Liver (tissue), 8 donors: ENCODE measurements at regions not wholly inside any gene's neighbourhood (a gene's known extent, or its start where the extent isn't known, plus 50 kb on each side); places are given as distances from the start of the nearest gene placed in this dataset.

Experiments used
- DNase-seq: peaks from one replicate; pipeline ENCODE4 v3.0.0-alpha.2; 2017; ENCODE audit warnings: low spot score
- H3K27ac ChIP-seq, 2 donors: one replicate each; pipeline ENCODE4 v1.7.0; 2013; ENCODE audit warnings: inconsistent platforms in 2 of 2, low read length in 2 of 2, control low read depth in 1 of 2, low read depth in 1 of 2, mild to moderate bottlenecking in 1 of 2
- H3K27me3 ChIP-seq, 4 donors: one replicate each; pipeline versions ENCODE4 v1.6.1 to v1.7.0; 2013; ENCODE audit warnings: low read length in 3 of 4, inconsistent platforms in 1 of 4, mild to moderate bottlenecking in 1 of 4, moderate library complexity in 1 of 4; ENCODE audit not compliant: control insufficient read depth in 4 of 4, insufficient read depth in 4 of 4
- H3K36me3 ChIP-seq, 4 donors: one replicate each; pipeline versions ENCODE4 v1.6.1 to v1.7.0; 2013; ENCODE audit warnings: low read length in 3 of 4, mild to moderate bottlenecking in 3 of 4, low read depth in 1 of 4, moderate library complexity in 1 of 4; ENCODE audit not compliant: control insufficient read depth in 4 of 4, insufficient read depth in 3 of 4
- H3K4me1 ChIP-seq, 4 donors: one replicate each; pipeline versions ENCODE4 v1.6.1 to v1.7.0; 2013; ENCODE audit warnings: low read length in 3 of 4, mild to moderate bottlenecking in 3 of 4, moderate library complexity in 1 of 4; ENCODE audit not compliant: control insufficient read depth in 4 of 4, insufficient read depth in 4 of 4
- H3K4me3 ChIP-seq, 3 donors: one replicate each; pipeline versions ENCODE4 v1.6.1 to v1.7.0; 2013; ENCODE audit warnings: low read length in 3 of 3, control low read depth in 1 of 3, low read depth in 1 of 3, mild to moderate bottlenecking in 1 of 3
- H3K9ac ChIP-seq, 2 donors: one replicate each; pipeline ENCODE4 v1.7.0; 2013; ENCODE audit warnings: low read length in 2 of 2, mild to moderate bottlenecking in 2 of 2, moderate library complexity in 2 of 2, control low read depth in 1 of 2, low read depth in 1 of 2
- H3K9me3 ChIP-seq, 4 donors: one replicate each; pipeline versions ENCODE4 v1.6.1 to v1.7.0; 2013; ENCODE audit warnings: low read length in 3 of 4; ENCODE audit not compliant: control insufficient read depth in 4 of 4
- ATF3 ChIP-seq: IDR thresholded peaks from 2 replicates; pipeline ENCODE4 v1.6.1; 2016; ENCODE audit warnings: antibody characterized with exemption
- CTCF ChIP-seq: fragments of 150-350 bp; IDR thresholded peaks from 2 replicates; pipeline ENCODE4 v1.5.1; 2017; ENCODE audit warnings: improper control_type of control experiment, low read depth, low read length; ENCODE audit not compliant: missing input control
- FOXA1 ChIP-seq: IDR thresholded peaks from 2 replicates; pipeline ENCODE4 v1.6.1; 2016; ENCODE audit warnings: antibody characterized with exemption
- FOXA2 ChIP-seq: IDR thresholded peaks from 2 replicates; pipeline ENCODE4 v1.6.1; 2016; ENCODE audit warnings: antibody characterized with exemption
- GABPA ChIP-seq, 2 donors: IDR thresholded peaks in 1 of 2; conservative IDR thresholded peaks in 1 of 2; 2 replicates each; pipeline ENCODE4 v1.6.1; 2016; ENCODE audit warnings: antibody characterized with exemption in 2 of 2, mild to moderate bottlenecking in 1 of 2, moderate library complexity in 1 of 2
- HNF4A ChIP-seq, 2 donors: conservative IDR thresholded peaks; 2 replicates each; pipeline ENCODE4 v1.6.1; 2016; ENCODE audit warnings: antibody characterized with exemption in 2 of 2, mild to moderate bottlenecking in 2 of 2
- HNF4G ChIP-seq: IDR thresholded peaks from 2 replicates; pipeline ENCODE4 v1.6.1; 2016; ENCODE audit warnings: antibody characterized with exemption
- JUND ChIP-seq, 2 donors: IDR thresholded peaks; 2 replicates each; pipeline ENCODE4 v1.6.1; 2016; ENCODE audit warnings: antibody characterized with exemption in 2 of 2
- NR2F2 ChIP-seq: IDR thresholded peaks from 2 replicates; pipeline ENCODE4 v1.6.1; 2016; ENCODE audit warnings: antibody characterized with exemption
- RAD21 ChIP-seq, 2 donors: IDR thresholded peaks; 2 replicates each; pipeline ENCODE4 v1.6.1; 2016; ENCODE audit warnings: antibody characterized with exemption in 2 of 2, mild to moderate bottlenecking in 2 of 2
- RXRA ChIP-seq, 2 donors: IDR thresholded peaks; 2 replicates each; pipeline ENCODE4 v1.6.1; 2017 to 2018; ENCODE audit warnings: antibody characterized with exemption in 2 of 2, mild to moderate bottlenecking in 1 of 2
- SP1 ChIP-seq: IDR thresholded peaks from 2 replicates; pipeline ENCODE4 v1.6.1; 2018; ENCODE audit warnings: antibody characterized with exemption, mild to moderate bottlenecking
- TAF1 ChIP-seq: conservative IDR thresholded peaks from 2 replicates; pipeline ENCODE4 v1.6.1; 2016; ENCODE audit warnings: antibody characterized with exemption, mild to moderate bottlenecking
- YY1 ChIP-seq: IDR thresholded peaks from 2 replicates; pipeline ENCODE4 v1.6.1; 2016; ENCODE audit warnings: antibody characterized with exemption, mild to moderate bottlenecking
- WGBS: extraction: QIAGEN DNeasy Blood & Tissue Kit; methylation state at CpG from one replicate; pipeline ENCODE4 v1.1.7; 2013; 5-methylcytosine and 5-hydroxymethylcytosine counted together
- TF ChIP-seq, protein P1 (sequence below): IDR thresholded peaks from 2 replicates; pipeline ENCODE4 v1.6.1; 2016; ENCODE audit warnings: antibody characterized with exemption
- TF ChIP-seq, protein P2 (sequence below): IDR thresholded peaks from 2 replicates; pipeline ENCODE4 v1.6.1; 2016; ENCODE audit warnings: antibody characterized with exemption
- TF ChIP-seq, protein P3 (sequence below): IDR thresholded peaks from 2 replicates; pipeline ENCODE4 v1.6.1; 2016; ENCODE audit warnings: antibody characterized with exemption, mild to moderate bottlenecking
- donor health status: healthy.
- donor health status: healthy.
- donor health status: healthy.
- donor health status: healthy.
- donor health status: healthy.

- Histone ChIP-seq H3K27me3 (no peaks in the 10 kb centered on the region), H3K9me3 (no peaks in the 10 kb centered on the region), H3K4me3 (no peak overlapping the region), H3K36me3 (no peaks in the 10 kb centered on the region), H3K9ac (no peak overlapping the region), H3K27ac (no peak overlapping the region), H3K4me1 (no peaks in the 10 kb centered on the region)
- WGBS = 78% methylated on average over 1 of the region's 1 CpG
- TF ChIP-seq, protein P1, sequence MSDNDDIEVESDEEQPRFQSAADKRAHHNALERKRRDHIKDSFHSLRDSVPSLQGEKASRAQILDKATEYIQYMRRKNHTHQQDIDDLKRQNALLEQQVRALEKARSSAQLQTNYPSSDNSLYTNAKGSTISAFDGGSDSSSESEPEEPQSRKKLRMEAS = no peak
- no peak for TF ChIP-seq GABPA (IDR thresholded peaks at IDR 0.05 in 1 of 2, conservative IDR thresholded peaks at IDR 0.05 in 1 of 2)
- no peak for TF ChIP-seq JUND (IDR thresholded peaks at IDR 0.05)
- TF ChIP-seq TAF1 = no peak
- TF ChIP-seq, protein P2, sequence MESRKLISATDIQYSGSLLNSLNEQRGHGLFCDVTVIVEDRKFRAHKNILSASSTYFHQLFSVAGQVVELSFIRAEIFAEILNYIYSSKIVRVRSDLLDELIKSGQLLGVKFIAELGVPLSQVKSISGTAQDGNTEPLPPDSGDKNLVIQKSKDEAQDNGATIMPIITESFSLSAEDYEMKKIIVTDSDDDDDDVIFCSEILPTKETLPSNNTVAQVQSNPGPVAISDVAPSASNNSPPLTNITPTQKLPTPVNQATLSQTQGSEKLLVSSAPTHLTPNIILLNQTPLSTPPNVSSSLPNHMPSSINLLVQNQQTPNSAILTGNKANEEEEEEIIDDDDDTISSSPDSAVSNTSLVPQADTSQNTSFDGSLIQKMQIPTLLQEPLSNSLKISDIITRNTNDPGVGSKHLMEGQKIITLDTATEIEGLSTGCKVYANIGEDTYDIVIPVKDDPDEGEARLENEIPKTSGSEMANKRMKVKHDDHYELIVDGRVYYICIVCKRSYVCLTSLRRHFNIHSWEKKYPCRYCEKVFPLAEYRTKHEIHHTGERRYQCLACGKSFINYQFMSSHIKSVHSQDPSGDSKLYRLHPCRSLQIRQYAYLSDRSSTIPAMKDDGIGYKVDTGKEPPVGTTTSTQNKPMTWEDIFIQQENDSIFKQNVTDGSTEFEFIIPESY = no peak
- no peak for TF ChIP-seq ATF3
- no peak for TF ChIP-seq NR2F2
- no peak for TF ChIP-seq YY1
- no peak for TF ChIP-seq FOXA2
- TF ChIP-seq HNF4A (conservative IDR thresholded peaks at IDR 0.05) = no peak
- no peak for DNase-seq
These were observed 80.7 kb upstream of the NEDD9 start for GRCh38 chr6:11313207-11313606.

- WGBS = 95% methylated on average over 1 of the region's 1 CpG
- no peaks in the 10 kb centered on the region for H3K4me1 ChIP-seq
- no peak for TF ChIP-seq HNF4G
- no peak overlapping the region for H3K4me3 ChIP-seq
- H3K27ac ChIP-seq = no peak overlapping the region
- no peak overlapping the region for H3K9ac ChIP-seq
- H3K27me3 ChIP-seq = no peaks in the 10 kb centered on the region
- no peak for DNase-seq
- H3K9me3 ChIP-seq = no peaks in the 10 kb centered on the region
- H3K36me3 ChIP-seq = no peaks in the 10 kb centered on the region
These were observed 79.5 kb upstream of the NEDD9 start for GRCh38 chr6:11311970-11312369.

DNA sequence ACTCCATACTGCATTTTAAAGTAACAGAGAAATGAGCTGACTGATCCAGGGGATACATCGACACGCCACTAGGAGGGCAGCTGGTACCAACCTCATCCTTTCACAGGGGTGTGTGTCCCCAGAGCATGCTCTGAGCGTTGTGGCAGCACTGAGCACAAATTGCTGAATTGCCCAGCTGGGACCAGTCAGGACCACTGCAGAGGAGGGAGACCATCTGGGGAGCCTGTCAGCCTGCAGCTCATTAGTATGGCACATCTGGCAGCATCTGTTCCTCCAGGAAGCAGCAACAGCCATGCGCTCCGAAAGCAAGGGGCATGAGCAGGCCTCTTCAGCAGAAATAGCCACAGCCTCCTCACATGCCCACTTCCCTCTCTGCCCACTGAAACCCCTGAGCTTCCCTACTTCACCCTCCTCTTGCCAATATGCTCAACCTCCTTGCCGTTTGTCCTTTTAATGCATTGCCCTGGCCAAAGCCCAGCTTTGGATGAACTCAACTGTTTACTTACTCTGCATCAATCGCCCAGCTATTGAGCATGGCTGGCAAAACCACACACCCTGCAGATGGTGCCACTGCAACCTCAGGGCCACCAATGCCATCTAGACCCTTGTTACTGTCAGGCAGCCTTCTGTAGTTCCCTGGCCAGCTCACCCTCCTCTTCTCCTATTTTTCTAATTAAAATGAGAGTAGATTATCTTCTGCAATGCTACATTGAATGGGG, 77.6 kb upstream of the NEDD9 start:
- Histone ChIP-seq H3K4me1 (no peaks in the 10 kb centered on the region), H3K9ac (no peak overlapping the region), H3K9me3 (no peaks in the 10 kb centered on the region), H3K4me3 (no peak overlapping the region), H3K27ac (no peak overlapping the region), H3K27me3 (no peaks in the 10 kb centered on the region), H3K36me3 (no peaks in the 10 kb centered on the region)
- DNase-seq = no peak
- 82% methylated on average over 7 of the region's 7 CpGs for WGBS
- TF ChIP-seq FOXA2 (no peak), HNF4A (conservative IDR thresholded peaks at IDR 0.05) (no peak), RAD21 (IDR thresholded peaks at IDR 0.05) (no peak), NR2F2 (no peak), FOXA1 (no peak), GABPA (IDR thresholded peaks at IDR 0.05 in 1 of 2, conservative IDR thresholded peaks at IDR 0.05 in 1 of 2) (no peak), SP1 (no peak), HNF4G (no peak), RXRA (IDR thresholded peaks at IDR 0.05) (no peak), CTCF (no peak)
- TF ChIP-seq, protein P1 = no peak
- TF ChIP-seq, protein P2 = no peak
- TF ChIP-seq, protein P3, sequence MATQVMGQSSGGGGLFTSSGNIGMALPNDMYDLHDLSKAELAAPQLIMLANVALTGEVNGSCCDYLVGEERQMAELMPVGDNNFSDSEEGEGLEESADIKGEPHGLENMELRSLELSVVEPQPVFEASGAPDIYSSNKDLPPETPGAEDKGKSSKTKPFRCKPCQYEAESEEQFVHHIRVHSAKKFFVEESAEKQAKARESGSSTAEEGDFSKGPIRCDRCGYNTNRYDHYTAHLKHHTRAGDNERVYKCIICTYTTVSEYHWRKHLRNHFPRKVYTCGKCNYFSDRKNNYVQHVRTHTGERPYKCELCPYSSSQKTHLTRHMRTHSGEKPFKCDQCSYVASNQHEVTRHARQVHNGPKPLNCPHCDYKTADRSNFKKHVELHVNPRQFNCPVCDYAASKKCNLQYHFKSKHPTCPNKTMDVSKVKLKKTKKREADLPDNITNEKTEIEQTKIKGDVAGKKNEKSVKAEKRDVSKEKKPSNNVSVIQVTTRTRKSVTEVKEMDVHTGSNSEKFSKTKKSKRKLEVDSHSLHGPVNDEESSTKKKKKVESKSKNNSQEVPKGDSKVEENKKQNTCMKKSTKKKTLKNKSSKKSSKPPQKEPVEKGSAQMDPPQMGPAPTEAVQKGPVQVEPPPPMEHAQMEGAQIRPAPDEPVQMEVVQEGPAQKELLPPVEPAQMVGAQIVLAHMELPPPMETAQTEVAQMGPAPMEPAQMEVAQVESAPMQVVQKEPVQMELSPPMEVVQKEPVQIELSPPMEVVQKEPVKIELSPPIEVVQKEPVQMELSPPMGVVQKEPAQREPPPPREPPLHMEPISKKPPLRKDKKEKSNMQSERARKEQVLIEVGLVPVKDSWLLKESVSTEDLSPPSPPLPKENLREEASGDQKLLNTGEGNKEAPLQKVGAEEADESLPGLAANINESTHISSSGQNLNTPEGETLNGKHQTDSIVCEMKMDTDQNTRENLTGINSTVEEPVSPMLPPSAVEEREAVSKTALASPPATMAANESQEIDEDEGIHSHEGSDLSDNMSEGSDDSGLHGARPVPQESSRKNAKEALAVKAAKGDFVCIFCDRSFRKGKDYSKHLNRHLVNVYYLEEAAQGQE = no peak
